HG02938 (cell line): ENCODE measurements at regions not wholly inside any gene's neighbourhood (a gene's known extent, or its start where the extent isn't known, plus 50 kb on each side); places are given as distances from the start of the nearest gene placed in this dataset.

Source experiments
- ATAC-seq: cut with Tn5 transposase; IDR thresholded peaks from one replicate; pipeline ENCODE4 v1.9.1; 2021; ENCODE audit warnings: mild to moderate bottlenecking, moderate library complexity; ENCODE audit not compliant: unreplicated experiment

GRCh38 chr14:58780185-58780584, 142.4 kb downstream of the DACT1 start:
- no peak for ATAC-seq

DNA sequence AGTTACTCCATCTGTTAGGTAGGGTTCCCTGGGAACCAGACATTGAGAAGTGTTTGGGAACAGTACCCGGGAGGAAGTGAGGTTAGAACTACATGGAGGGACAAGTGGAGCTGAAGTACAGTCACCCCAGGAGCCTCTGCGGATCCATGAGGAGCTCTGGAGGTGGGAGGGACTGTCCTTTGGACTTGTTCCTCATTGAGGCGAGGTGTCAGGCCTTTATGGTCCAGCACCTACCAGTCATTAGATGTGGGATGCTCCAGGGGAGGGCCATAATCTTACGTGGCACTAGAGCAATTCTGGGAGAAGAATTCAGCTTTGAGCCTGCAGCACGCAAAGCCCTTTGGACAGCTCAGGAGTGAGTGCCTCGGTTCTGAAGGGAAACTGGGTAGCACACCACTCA, 142.8 kb downstream of the DACT1 start:
- no peak for ATAC-seq

DNA sequence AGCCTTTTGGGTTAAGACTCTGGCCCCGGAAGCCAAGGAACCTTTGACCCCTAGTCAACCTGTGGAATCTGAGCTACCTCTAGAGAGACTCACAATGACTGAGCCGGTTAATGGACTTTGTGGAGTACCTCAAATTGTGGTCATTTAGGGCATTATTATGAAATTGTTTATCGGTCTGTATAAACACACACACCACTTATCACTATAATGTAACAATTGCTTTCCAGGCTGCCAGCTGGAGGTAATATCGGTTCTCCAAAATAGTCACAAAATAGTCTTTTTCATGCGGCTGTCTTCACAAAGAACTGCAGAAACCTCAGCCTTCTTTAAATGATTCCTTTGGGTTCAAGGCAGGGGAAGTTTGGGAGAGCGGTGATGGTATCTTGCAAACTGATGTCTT, 144.2 kb downstream of the DACT1 start:
- ATAC-seq = no peak

DNA sequence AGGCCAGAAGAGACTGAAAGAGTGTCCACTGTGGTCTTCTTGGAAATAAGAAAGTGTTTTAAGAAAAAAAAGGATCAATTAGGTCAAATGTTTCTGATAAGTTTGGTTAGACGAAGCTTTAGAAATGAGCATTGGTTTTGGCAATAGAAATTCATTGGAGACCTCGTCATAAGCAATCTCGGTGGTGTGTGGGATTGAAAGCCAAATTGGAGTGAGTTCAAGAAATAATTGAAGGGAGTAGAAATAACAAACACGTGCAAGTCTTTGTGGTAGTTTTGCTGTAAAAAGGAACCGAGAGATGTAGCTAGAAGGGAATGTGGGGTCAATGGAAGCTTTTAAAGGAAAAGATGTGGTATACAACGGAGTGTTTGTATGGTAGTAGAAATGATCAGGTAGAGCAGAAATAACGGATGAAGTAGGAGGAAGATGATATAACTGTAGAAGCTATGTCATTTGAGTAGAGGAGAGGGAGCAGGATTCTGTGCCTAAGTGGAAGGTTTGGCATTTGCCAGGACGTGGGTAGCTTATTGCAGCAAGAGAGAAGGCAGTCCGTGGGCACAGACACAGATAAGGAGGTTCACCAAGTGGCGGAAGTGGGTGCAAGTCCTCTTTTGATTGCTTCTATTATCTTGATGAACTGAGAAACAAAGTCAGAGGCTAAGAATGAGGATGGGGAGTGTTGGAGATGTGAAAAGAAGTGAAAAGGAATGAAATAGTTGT, 146.2 kb downstream of the DACT1 start:
- ATAC-seq = no peak

GRCh38 chr14:58784931-58785330, 147.2 kb downstream of the DACT1 start:
- ATAC-seq = no peak

GRCh38 chr14:58785701-58786100, 147.9 kb downstream of the DACT1 start:
- no peak for ATAC-seq

DNA sequence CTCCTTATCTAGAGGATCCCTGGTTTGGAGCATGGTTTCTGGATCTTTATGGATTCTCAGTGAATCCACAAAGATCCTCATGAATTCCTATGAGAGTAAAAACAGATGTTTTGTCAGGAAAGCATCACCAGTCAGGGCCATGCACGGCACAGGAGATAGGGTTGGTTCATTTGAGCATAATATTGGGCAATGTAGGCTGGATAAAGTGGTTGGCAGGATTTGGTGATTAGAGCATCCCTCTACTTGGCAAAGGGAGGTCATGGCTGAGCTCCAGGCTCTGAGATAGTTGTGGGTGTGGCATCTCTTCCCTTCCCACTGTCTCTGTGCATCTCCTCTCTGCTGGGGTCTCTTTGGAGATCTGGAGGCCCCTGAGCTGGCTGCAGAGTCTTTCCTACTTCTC, 149.8 kb downstream of the DACT1 start:
- no peak for ATAC-seq

DNA sequence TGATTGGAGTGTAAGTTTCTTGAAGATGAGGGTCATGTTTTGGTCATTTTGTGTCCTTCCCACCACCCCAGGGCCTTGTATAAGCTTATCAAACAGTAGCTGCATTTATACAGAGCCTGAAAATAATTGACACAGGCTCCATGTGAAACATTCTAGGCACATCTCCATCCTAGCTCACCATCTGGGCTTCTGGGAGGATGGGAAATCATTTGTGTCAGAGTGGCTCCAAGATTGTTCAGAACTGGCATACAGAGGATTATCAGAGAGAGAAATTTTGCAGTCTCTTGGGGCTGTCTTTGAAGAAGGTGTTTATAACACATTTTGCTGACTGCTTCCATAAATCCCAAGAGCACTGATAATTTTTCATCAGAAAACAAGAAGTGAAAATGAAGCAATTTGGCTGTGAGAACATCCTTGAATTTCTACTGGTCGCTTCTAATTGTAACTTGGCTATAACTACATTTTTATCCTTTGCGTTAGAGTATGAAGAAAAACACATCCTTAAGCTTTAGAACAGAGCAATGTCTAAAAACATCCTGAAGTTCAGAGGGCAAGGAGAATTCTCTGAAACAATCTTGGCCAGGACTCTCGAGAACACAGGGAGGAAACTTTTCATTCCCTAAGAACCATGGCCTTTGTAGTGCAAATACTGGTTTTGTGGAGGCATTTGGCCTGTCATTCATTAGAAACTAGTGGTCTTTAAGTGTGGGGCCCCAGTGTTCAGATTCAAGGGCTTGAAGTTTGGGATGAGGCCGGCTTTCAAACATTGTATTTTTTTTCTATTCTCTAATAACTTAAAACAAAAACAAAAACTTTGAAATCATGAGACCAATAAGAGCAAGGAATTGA, 151.1 kb downstream of the DACT1 start:
- ATAC-seq = no peak

DNA sequence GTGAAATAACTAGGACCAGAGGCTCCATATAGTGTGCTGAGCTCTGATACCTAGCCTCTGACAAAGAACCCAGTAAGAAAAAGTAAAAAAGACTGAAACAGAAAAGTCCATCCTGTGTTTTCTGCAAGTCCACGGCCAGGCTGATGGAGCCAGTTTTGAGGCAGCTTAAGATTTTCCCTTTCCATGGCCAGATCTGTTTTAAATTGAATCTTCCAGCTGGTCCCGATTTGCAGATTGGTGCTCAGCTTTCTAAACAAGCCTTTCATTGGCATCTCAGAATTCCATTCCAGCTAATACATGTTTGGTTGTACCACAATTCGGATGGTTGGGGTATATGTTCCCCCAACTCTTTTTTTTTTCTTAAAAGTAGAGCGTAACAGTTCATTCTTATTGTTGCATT, 152.0 kb downstream of the DACT1 start:
- no peak for ATAC-seq

DNA sequence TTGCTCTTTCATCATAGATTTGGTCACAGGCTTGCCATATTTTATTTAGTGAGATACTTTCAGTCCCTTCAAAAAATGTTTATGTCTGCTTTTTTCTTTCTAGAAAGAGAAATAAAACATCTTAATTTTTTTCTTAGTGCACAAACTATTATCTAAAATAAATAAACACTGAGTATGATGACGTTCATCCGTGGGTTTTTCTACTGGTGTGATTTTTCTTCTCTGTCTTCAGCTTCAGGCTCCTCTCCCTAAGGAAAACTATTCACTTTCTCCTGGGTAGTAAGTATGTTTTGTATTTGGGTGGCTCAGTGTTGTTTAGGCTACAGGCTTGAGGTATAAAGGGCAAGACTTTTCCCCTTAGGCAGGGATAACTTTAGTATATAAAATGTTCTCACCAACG, 154.7 kb downstream of the DACT1 start:
- ATAC-seq = no peak

DNA sequence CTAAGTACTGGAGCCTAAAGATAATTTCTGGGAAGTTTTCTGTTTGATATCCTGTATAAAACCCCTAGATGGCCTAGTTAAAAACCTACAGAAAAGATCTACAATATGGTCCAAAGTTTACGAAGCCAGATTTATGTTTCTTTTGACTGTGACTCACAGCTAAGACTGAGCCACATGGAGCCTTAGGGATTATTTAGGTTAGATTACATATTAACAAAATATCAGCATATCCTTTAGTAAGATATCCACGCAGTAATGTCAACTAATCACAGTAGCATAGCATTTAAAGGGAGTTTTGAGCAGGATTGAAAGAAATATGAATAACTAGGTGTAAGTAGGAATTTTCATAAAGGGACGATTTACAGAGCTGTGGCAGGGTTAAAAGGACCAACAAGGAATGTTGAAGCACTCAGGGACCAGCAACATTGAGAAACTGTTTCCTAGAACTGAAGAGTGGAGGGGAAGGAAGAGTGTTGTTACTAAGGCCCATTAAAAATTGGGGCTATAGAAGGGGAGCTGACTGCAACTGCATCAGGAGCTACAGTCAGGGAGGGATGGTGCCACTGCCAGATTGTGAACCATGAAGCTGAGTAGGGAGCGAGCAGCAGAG, 155.5 kb downstream of the DACT1 start:
- ATAC-seq = no peak

DNA sequence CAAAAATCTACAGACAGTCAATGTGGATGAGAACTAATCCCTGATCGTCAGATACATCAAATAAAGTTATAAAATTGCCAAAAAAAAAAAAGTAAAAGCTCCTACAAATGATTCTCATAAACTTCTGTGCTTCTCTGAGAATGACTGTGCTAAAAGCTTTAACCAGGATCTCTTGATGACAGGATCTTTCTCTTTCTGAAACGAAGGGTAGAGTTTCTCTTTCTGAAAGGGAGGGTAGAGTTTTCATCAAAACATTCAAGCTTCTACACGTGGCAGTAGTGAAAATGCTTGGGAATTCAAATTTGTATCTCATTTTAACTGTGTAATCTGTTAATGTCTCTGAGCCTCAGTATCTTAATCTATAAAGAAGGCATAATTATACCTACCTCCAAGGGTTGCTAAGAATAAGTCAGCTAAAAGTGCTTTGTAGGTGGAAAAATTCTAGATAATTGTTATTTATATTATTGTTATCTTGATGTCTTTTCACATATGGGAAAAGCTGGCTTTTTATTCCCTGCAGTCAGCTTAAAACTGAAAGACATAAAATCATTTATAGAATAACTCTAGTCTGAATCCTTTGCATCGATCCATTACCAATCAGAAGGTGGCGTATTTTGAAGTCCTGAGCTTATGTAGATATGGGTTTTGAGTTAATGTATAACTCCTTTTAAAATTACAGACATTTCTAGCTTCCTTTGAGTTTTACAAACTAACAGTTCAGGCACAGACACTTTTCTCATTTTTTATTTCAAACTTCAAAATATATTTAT, 157.4 kb downstream of the DACT1 start:
- ATAC-seq = no peak

GRCh38 chr14:58796242-58797009, 158.7 kb downstream of the DACT1 start:
- peak; percentile 24 for ATAC-seq

- peak; percentile 79 for ATAC-seq
These were observed 159.3 kb downstream of the DACT1 start for GRCh38 chr14:58797010-58797429.

- ATAC-seq = no peak
These were observed 160.4 kb downstream of the DACT1 start for GRCh38 chr14:58798173-58798572.

DNA sequence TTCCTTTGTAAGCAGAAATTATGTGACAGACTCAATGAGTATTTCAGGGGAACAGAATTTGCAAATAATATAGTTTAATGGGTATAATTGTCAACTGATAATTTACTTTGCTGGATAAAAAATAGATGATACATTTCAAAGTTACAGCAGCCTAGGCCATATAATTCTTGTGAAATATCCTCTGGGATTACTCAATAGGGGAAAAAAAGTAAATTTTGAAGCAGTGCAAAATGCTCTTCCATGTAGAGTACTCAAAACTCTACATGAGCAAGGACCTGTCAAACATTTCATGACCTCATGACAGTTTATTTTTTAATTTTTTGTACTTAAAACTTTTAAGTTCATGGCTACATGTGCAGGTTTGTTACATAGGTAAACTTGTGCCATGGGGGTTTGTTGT, 163.3 kb downstream of the DACT1 start:
- no peak for ATAC-seq

DNA sequence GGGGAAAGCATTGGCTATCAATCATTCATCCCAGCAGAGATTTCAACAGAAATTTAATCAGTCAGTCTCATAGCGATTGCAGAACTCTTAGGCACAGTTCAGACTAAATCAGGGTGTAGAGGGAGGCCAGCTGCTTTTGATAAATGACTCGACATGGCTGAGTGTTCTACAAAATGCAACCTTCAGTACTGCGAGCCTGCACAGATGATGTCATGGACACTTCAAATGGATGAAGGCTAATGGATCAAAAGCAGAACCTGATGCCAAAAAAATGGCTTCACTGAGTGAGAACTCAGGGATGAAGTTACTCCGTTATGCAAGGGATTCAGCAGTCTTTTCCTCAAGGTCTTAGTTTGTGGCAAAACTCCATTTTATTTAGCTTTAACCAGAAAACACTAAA, 167.3 kb downstream of the DACT1 start:
- no peak for ATAC-seq

DNA sequence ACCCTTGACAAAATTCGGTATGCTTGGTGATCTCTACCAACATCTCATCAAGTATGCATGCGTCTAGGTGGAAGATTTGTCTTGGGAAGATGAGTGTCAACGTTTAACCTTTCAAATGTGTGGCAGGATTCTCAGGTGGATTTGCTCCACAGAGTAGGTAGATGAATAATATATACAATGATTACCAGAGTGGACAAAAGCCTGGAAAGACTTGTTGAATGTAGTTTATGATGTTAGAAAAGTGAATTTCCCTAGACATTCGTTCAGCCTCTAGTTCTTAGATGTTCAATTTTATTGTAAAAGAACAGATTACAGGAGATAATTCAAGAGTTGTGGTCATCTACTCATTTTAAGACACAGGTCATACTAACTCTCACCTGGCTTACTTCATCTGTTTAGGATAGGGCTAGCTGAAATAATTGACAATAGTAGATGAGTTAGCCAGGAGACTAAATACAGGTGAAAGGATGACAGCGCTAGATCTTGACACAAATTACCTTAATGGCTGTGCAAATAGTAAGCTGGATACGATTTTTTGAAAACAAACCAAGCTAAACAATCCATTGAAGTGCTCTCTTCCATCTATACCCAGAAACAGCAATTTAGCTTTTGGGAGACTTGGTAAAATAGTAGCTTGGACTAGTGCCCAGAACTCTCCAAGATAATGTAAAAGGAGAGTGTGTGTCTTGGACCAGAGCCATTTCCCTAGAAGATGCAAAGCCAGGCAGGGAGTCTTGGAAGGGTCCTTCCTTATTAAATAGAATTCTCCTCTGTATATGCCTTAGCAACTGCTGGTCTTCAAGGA, 168.0 kb downstream of the DACT1 start:
- ATAC-seq = no peak

- no peak for ATAC-seq
These were observed 169.4 kb downstream of the DACT1 start for GRCh38 chr14:58807191-58807590.

DNA sequence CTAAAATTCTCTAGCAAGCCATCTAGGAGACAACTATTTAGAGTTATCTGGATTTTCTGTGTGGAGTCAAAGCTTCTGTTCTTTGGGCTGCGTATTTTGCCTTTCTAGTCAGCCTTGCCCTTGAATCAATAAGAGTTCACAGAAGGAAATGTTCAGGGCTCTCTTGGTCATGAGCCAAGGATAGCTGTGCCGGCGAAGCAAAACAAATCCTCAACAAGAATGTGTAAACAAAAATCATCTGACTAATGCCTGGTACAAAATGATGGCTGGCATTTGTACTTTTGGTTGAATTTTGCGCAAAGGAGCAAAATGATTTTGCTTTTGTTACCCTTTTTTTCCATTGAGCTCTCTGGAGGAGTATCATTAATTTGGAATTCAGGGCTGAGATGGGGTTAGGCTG, 171.1 kb downstream of the DACT1 start:
- no peak for ATAC-seq
